Cerebellar cortex (tissue), 1 donor: ENCODE measurements at regions not wholly inside any gene's neighbourhood (a gene's known extent, or its start where the extent isn't known, plus 50 kb on each side); places are given as distances from the start of the nearest gene placed in this dataset.
"Not testable (repeated sequence)": the region's sequence is repeated elsewhere in the genome, so short reads cannot be mapped to it uniquely, and the experiment has no call there.

Experiments used
- DNase-seq: peaks from one replicate; pipeline ENCODE4 v3.0.0-alpha.2; 2015; ENCODE audit warnings: low spot score

GRCh38 chr7:125386211-125386610, 456.6 kb upstream of the POT1 start:
- no peak for DNase-seq

GRCh38 chr7:125383324-125383723, 453.7 kb upstream of the POT1 start:
- DNase-seq, result no peak

DNA sequence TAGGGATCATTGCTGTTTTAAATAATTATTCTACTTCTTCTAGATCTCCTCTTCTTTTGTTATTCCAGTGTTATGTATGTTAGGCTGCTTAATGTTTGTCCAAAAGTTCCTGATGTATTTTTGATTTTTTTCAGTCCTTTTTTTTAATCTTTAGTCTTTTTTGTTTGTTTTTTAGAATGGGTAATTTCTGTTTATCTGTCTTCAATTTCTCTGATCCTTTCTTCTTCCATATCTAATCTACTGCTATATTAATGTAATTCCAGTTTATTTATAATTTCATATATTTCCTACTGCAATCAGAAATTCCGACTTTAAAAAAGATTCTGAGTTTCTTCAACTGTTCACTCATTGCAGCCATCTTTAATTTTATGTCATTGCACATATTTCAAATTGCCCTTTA, 452.8 kb upstream of the POT1 start:
- no peak for DNase-seq

DNA sequence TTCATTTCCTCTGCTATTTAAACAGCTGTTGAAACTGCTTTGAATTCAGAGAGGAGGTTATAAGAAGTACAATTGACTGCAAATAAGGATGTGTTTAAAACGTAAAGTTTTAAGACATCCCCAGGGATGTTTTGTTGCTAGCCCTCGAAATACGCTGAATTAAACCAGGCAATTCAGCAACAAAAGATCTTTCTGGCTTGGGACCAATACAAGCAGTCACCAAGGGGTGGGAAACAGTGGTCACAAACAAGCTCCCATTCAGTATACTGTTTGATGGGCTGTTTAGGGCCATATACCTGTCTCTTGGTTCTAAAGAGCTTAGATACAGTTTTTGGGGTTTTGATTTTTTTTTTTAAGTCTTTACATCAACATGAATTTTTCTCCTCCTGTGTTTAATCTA, 446.3 kb upstream of the POT1 start:
- no peak for DNase-seq

DNA sequence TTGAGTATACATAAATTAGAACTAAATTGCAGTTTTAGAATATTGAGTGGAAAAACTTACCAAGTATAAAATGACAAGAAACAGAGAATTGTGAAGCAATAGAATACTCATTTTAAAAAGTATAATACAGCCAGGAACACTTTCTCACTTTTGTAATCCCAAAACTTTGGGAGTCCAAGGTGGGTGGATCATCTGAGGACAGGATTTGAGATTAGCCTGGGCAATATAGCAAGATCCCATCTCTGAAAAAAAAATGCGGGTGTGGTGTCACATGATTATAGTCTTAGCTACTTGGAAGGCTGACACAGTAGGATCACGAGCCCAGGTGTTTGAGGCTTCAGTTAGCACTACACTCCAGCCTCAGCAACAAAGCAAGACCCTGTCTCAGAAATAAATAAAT, 440.9 kb upstream of the POT1 start:
- no peak for DNase-seq

DNA sequence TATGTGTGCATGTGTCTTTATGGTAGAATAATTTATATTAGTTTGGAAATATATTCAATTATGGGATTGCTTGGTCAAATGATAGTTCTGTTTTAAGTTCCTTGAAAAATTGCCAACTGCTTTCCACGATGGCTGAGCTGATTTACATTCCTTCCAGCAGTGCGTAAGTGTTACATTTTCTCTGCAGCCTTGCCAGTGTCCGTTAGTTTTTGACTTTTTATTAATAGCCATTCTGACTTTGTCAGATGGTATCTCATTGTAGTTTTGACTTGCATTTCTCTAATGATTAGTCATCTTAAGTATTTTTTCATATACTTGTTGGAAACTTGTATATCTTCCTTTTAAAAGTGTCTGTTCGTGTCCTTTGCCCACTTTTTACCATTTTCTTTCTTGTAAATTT, 434.2 kb upstream of the POT1 start:
- no peak for DNase-seq

GRCh38 chr7:125358551-125359167, 429.0 kb upstream of the POT1 start:
- no peak for DNase-seq

GRCh38 chr7:125357676-125358455, 428.2 kb upstream of the POT1 start:
- no peak for DNase-seq

DNA sequence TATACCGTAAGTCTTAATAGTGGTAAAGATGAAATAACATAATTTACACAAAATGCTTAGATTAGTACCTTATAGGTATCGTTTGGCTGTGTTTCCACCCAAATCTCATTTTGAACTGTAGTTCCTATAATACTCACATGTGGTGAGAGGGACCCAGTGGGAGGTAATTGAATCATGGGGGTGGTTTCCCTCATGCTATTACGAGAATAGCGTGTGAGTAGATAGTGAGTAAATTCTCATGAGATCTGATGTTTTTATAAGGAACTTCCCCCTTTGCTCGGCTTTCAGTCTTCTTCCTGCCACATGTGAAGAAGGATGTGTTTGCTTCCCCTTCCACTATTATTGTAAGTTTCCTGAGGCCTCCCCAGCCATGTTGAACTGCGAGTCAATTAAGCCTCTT, 426.3 kb upstream of the POT1 start:
- DNase-seq, result no peak

GRCh38 chr7:125347269-125347668, 417.6 kb upstream of the POT1 start:
- DNase-seq, result no peak

DNA sequence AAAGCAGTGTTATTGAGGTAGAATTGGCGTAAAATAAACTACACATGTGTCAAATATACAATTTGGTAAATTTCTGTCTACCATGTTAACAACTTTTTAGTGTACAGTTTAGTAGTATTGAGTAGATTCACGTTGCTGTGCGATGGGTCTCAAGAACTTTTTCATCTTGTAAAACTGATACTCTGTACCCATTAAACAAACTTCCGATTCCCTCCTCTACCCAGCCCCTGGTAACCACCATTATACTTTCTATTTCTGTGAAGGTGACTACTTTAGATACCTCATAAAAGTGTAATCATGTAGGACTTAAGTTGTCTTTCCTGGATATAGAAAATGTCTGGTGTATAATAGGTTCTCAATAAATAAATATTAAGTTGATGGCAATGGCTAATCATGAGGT, 408.5 kb upstream of the POT1 start:
- no peak for DNase-seq

- DNase-seq, result no peak
These were observed 406.7 kb upstream of the POT1 start for GRCh38 chr7:125336326-125336725.

GRCh38 chr7:125326666-125327255, 397.1 kb upstream of the POT1 start:
- DNase-seq, result no peak

DNA sequence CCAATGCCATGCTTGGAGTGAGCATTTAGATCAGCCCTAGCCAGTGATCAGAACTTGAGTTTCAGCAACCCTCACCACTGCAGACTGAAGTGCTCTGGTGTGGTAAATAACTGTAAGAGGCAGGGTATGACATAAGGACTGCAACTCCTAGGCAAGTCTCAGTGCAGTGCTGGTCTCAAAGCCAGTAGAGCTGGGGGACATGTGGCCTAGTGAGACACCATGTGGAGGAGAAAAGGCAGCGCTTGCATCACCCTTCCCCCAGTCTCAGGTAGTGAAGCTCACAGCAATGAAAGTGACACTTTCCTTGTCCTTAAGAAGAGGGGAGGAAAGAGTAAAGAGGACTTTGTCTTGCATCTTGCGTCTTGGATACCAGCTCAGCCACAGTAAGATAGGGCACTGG, 386.8 kb upstream of the POT1 start:
- peak; percentile 5 for DNase-seq

DNA sequence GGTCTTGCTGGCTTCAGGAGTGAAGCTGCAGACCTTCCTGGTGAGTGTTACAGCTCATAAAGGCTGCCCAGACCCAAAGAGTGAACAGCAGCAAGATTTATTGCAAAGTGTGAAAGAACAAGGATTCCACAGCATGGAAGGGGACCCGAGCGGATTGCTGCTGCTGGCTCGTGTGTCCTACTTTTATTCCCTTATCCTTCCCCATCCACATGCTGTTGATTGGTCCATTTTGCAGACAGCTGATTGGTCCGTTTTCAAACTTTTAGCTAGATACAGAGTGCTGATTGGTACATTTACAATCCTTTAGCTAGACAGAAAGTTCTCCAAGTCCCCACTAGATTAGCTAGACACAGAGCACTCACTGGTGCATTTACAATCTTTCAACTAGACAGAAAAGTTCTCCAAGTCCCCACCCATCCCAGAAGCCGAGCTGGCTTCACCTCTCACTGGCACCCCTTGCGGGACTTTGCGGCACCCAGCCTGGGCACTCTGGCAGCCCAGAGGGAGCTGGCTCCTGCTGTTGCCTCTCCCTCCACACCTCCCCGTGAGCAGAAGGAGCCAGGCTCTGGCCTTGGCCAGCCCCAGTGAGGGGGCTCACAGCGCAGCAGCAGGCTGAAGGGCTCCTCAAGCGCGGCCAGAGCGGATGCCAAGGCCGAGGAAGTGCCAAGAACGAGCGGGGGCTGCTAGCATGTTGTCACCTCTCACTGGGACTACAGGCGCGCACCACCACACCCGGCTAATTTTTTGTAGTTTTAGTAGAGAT, 369.6 kb upstream of the POT1 start:
- no peak for DNase-seq

DNA sequence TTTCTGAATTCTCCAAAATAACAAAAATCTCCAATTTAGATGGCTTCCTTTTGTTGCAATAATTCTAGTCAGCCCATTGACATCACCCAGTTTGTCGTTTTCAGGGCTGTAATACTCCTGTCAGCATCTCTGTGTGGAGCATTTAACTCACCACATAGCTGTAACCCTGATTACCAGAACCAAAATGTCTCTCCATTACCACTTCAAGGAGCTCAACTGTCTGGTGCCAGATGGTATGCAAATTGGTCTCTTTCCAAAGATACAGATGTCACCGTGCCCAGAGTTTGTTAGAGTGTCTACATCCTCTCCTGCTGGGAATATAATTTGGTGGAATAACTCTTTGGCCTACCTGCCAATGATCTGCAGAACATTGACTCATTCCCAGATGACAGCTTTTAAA, 350.3 kb upstream of the POT1 start:
- DNase-seq, result peak; percentile 66

DNA sequence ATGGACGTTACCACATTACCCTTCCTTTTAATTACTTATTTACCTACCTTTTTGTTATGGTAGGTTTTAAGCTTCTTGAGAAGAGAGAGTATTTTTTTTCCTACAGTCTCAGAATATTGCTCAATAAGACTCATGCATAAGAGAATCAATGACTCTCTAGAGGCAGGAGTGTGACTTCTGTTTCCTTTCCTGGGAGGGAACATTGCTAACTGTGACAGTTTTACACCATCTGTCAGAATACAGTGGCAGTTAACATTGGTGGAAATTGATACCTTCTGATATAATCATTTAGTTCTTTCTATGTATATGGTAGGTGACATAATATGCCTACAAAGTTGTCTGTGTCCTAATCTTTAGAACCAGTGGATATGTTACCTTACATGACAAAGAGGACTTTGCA, 348.7 kb upstream of the POT1 start:
- no peak for DNase-seq

- DNase-seq, result not testable (repeated sequence)
These were observed 345.1 kb upstream of the POT1 start for GRCh38 chr7:125274742-125275141.

DNA sequence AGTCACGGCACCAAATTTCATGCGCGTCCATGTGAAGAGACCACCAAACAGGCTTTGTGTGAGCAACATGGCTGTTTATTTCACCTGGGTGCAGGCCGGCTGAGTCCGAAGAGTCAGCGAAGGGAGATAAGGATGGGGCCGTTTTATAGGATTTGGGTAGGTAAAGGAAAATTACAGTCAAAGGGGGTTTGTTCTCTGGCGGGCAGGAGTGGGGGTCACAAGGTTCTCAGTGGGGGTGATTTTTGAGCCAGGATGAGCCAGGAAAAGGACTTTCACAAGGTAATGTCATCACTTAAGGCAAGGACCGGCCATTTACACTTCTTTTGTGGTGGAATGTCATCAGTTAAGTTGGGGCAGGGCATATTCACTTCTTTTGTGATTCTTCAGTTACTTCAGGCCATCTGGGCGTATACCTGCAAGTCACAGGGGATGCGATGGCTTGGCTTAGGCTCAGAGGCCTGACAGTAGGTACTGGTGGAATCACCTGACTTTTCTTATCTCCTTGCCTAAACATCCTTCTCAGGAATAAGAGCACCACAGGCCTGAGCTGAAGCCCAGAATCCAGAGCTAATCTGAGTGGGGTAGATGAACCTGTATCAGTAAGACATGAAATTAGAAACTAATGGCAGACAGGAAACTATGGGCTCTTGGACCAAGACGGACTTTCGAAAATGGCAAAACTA, 334.7 kb upstream of the POT1 start:
- not testable (repeated sequence) for DNase-seq

DNA sequence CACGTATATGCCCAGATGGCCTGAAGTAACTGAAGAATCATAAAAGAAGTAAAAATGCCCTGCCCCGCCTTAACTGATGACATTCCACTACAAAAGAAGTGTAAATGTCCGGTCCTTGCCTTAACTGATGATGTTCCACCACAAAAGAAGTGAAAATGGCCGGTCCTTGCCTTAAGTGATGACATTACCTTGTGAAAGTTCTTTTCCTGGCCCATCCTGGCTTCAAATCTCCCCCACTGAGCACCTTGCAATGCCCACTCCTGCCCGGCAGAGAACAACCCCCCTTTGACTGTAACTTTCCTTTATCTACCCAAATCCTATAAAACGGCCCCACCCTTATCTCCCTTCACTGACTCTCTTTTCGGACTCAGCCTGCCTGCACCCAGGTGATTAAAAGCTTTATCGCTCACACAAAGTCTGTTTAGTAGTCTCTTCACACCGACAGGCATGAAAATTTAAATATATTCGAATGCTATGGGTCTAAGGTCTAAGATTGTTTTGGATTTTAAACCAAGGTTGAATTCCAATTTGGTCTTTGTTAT, 329.3 kb upstream of the POT1 start:
- not testable (repeated sequence) for DNase-seq

- DNase-seq, result no peak
These were observed 328.0 kb upstream of the POT1 start for GRCh38 chr7:125257617-125258016.

GRCh38 chr7:125256446-125256845, 326.8 kb upstream of the POT1 start:
- no peak for DNase-seq
